Smooth muscle cell (in vitro differentiated cells): ENCODE measurements at regions not wholly inside any gene's neighbourhood (a gene's known extent, or its start where the extent isn't known, plus 50 kb on each side); places are given as distances from the start of the nearest gene placed in this dataset.
"Not testable (repeated sequence)": the region's sequence is repeated elsewhere in the genome, so short reads cannot be mapped to it uniquely, and the experiment has no call there.

Experiments used
- DNase-seq: peaks from one replicate; lab custom pipeline; 2025; ENCODE audit not compliant: unreplicated experiment; lab: John Stamatoyannopoulos, UW
- H2AFZ ChIP-seq: fragments of 200-600 bp; sonication (generic); 2 replicates; pipeline ENCODE4 v1.6.0; 2016; ENCODE audit warnings: antibody characterized with exemption, low read depth, mild to moderate bottlenecking
- H3F3A ChIP-seq: fragments of 200-600 bp; sonication (generic); 2 replicates; pipeline ENCODE4 v1.6.0; 2017; ENCODE audit warnings: antibody characterized with exemption, low read depth
- H3K27ac ChIP-seq: fragments of 200-600 bp; sonication (generic); 2 replicates; pipeline ENCODE4 v1.5.1; 2016; ENCODE audit warnings: low read depth, mild to moderate bottlenecking
- H3K27me3 ChIP-seq: fragments of 200-600 bp; sonication (generic); 2 replicates; pipeline ENCODE4 v1.6.1; 2016; ENCODE audit warnings: low read depth, mild to moderate bottlenecking
- H3K36me3 ChIP-seq: fragments of 200-600 bp; sonication (generic); 2 replicates; pipeline ENCODE4 v1.5.1; 2016; ENCODE audit warnings: low read depth
- H3K4me1 ChIP-seq: fragments of 200-600 bp; sonication (generic); 2 replicates; pipeline ENCODE4 v1.5.1; 2016; ENCODE audit warnings: low read depth
- H3K4me2 ChIP-seq: fragments of 200-600 bp; sonication (generic); 2 replicates; pipeline ENCODE4 v1.6.0; 2016; ENCODE audit warnings: mild to moderate bottlenecking
- H3K4me3 ChIP-seq: fragments of 200-600 bp; sonication (generic); 2 replicates; pipeline ENCODE4 v1.5.1; 2016; ENCODE audit warnings: mild to moderate bottlenecking
- H3K79me2 ChIP-seq: fragments of 200-600 bp; sonication (generic); 2 replicates; pipeline ENCODE4 v1.6.0; 2016; ENCODE audit warnings: low read depth, mild to moderate bottlenecking
- H3K9ac ChIP-seq: fragments of 200-600 bp; sonication (generic); 2 replicates; pipeline ENCODE4 v1.6.0; 2016; ENCODE audit warnings: low read depth
- H3K9me3 ChIP-seq: fragments of 200-600 bp; sonication (generic); replicated peaks from 2 replicates; pipeline ENCODE4 v1.5.1; 2016; ENCODE audit warnings: low read depth
- H4K20me1 ChIP-seq: fragments of 200-600 bp; sonication (generic); 2 replicates; pipeline ENCODE4 v1.6.0; 2016; ENCODE audit warnings: low read depth
- WGBS: methylation state at CpG from one replicate; pipeline ENCODE4 v1.1.7; 2016; ENCODE audit warnings: low lambda C conversion rate; 5-methylcytosine and 5-hydroxymethylcytosine counted together
- TF ChIP-seq, protein P1 (sequence below): fragments of 200-600 bp; sonication (generic); IDR thresholded peaks from 2 replicates; pipeline ENCODE4 v1.5.1; 2017; ENCODE audit warnings: borderline replicate concordance, mild to moderate bottlenecking, antibody characterized with exemption; ENCODE audit not compliant: insufficient read depth, poor library complexity, severe bottlenecking

- Histone ChIP-seq H3K4me2 (peak overlapping the region; percentile 19), H3K4me1 (peaks cover 16% of the 10 kb centered on the region), H3K27me3 (no peaks in the 10 kb centered on the region), H3K27ac (peak overlapping the region; percentile 60), H3K36me3 (no peaks in the 10 kb centered on the region), H4K20me1 (no peaks in the 10 kb centered on the region), H3K9ac (no peak overlapping the region), H3K9me3 (no peaks in the 10 kb centered on the region), H3K79me2 (no peaks in the 10 kb centered on the region), H2AFZ (peak overlapping the region; percentile 24), H3F3A (peaks cover 12% of the 10 kb centered on the region), H3K4me3 (no peak overlapping the region)
- TF ChIP-seq, protein P1, sequence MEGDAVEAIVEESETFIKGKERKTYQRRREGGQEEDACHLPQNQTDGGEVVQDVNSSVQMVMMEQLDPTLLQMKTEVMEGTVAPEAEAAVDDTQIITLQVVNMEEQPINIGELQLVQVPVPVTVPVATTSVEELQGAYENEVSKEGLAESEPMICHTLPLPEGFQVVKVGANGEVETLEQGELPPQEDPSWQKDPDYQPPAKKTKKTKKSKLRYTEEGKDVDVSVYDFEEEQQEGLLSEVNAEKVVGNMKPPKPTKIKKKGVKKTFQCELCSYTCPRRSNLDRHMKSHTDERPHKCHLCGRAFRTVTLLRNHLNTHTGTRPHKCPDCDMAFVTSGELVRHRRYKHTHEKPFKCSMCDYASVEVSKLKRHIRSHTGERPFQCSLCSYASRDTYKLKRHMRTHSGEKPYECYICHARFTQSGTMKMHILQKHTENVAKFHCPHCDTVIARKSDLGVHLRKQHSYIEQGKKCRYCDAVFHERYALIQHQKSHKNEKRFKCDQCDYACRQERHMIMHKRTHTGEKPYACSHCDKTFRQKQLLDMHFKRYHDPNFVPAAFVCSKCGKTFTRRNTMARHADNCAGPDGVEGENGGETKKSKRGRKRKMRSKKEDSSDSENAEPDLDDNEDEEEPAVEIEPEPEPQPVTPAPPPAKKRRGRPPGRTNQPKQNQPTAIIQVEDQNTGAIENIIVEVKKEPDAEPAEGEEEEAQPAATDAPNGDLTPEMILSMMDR: no peak
- DNase-seq: no peak
- 55% methylated on average over 11 of the region's 11 CpGs for WGBS
Measured at GRCh38 chr6:125587666-125588632, 161.5 kb upstream of the HEY2 start.

DNA sequence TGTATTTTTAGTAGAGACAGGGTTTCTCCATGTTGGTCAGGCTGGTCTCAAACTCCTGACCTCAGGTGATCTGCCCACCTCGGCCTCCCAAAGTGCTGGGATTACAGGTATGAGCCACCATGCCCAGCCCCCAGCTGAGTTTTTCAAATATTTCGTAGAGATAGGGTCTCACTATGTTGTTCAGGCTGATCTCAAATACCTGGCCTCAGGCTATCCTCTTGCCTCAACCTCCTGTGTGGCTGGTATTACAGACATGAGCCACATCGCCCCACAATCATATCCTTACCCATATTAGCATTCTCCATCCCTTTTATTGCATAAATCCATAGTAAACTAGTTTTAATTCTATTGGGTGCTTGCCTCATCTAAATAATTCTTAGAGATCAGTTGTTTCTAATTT lies 157.6 kb upstream of the HEY2 start:
- H3K79me2 ChIP-seq, H3K9ac ChIP-seq, H3K4me1 ChIP-seq, H3K4me3 ChIP-seq, H3F3A ChIP-seq, H3K27me3 ChIP-seq, DNase-seq, H2AFZ ChIP-seq, H4K20me1 ChIP-seq, H3K27ac ChIP-seq, H3K4me2 ChIP-seq, H3K9me3 ChIP-seq, H3K36me3 ChIP-seq: not testable (repeated sequence)
- 87% methylated on average over 3 of the region's 3 CpGs for WGBS

DNA sequence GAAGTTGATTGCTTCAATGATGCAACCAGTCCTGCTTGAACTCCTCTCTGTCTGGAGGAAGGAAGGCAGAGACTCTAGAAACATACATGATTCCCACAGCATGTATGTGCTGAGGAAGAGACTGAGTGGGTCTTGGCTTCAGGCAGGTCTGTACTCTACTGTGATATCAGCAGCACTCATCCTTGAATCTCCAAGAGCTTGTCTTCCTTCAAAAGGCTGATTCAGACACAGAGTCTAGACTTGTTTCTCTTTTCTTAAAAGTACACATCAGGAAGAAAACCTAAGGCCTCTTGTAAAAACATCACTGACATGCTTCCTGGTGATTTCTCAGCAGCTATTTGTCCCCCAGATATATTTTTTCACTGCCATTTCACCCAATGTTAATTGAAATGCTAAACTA lies 155.7 kb upstream of the HEY2 start:
- H3K36me3 ChIP-seq: no peaks in the 10 kb centered on the region
- H3K9ac ChIP-seq: no peak overlapping the region
- H3K27me3 ChIP-seq: no peaks in the 10 kb centered on the region
- H3K27ac ChIP-seq: no peak overlapping the region
- H4K20me1 ChIP-seq: no peaks in the 10 kb centered on the region
- H3K79me2 ChIP-seq: no peaks in the 10 kb centered on the region
- TF ChIP-seq, protein P1: no peak
- no peaks in the 10 kb centered on the region for H3K9me3 ChIP-seq
- H3K4me2 ChIP-seq: no peak overlapping the region
- no peak overlapping the region for H3K4me3 ChIP-seq
- DNase-seq: no peak
- H3F3A ChIP-seq: no peaks in the 10 kb centered on the region
- peak overlapping the region; percentile 15 for H2AFZ ChIP-seq
- H3K4me1 ChIP-seq: no peaks in the 10 kb centered on the region

- H3K4me3 ChIP-seq: no peak overlapping the region
- no peak overlapping the region for H2AFZ ChIP-seq
- H3K4me1 ChIP-seq: no peaks in the 10 kb centered on the region
- 96% methylated on average over 3 of the region's 3 CpGs for WGBS
- no peaks in the 10 kb centered on the region for H3F3A ChIP-seq
- no peaks in the 10 kb centered on the region for H3K36me3 ChIP-seq
- no peak for DNase-seq
- H3K4me2 ChIP-seq: no peak overlapping the region
- TF ChIP-seq, protein P1: no peak
- no peak overlapping the region for H3K9ac ChIP-seq
- H3K27me3 ChIP-seq: no peaks in the 10 kb centered on the region
- H4K20me1 ChIP-seq: no peaks in the 10 kb centered on the region
- no peaks in the 10 kb centered on the region for H3K9me3 ChIP-seq
- H3K79me2 ChIP-seq: no peaks in the 10 kb centered on the region
- H3K27ac ChIP-seq: no peak overlapping the region
Measured at GRCh38 chr6:125596020-125596419, 153.4 kb upstream of the HEY2 start.
